ENCODE measurements at regions not wholly inside any gene's neighbourhood (a gene's known extent, or its start where the extent isn't known, plus 50 kb on each side); places are given as distances from the start of the nearest gene placed in this dataset.

DNA sequence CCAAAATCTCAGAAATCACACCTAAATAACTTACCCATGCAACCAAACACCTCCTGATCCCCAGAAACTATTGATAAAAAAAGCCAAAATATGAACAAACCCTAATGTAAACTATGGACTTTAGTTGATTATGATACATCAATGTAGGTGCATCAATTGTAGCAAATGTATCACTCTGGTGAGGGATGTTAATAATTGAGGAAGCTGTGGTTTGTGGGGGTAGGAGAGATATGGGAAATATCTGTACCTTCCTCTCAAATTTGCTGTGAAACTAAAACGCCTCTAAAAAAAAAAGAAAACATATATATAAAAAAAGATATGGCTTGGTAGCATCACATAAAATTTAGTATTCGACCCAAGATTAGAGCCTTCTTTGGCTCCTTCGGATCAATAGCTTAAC, 144.3 kb upstream of the CPEB2 start:
- no peak for TF ChIP-seq CTCF (IDR thresholded peaks at IDR 0.05)
- no peak for TF ChIP-seq POLR2A (IDR thresholded peaks at IDR 0.05)
